Putamen (tissue), 1 donor: ENCODE measurements at regions not wholly inside any gene's neighbourhood (a gene's known extent, or its start where the extent isn't known, plus 50 kb on each side); places are given as distances from the start of the nearest gene placed in this dataset.

Source experiments
- DNase-seq: peaks from one replicate; pipeline ENCODE4 v3.0.0-alpha.2; 2016; ENCODE audit warnings: low spot score

GRCh38 chr13:23983671-23984070, 86.4 kb upstream of the C1QTNF9B start:
- no peak for DNase-seq

DNA sequence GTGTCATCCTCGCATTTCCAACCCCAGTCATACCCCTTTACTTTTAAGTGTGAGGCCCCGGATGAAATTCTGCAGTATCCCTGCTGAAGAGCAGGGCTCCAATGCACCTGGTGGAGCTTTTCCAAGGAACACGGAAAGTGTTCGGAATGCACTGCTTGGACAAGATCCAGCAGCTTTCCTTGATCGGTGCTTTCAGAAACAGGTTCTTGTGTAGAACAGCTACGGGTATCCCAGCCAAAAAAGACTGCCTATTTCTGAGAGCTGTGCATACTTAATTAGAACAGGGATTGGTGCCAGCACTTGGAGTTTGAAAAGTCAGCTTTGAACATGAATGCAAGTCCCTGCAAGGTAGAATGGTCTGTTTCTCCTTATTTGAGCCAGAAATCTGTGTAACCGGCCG, 87.2 kb upstream of the C1QTNF9B start:
- DNase-seq: no peak

GRCh38 chr13:23985060-23985459, 87.8 kb upstream of the C1QTNF9B start:
- no peak for DNase-seq

GRCh38 chr13:23985839-23986238, 88.5 kb upstream of the C1QTNF9B start:
- no peak for DNase-seq

GRCh38 chr13:23986619-23987018, 89.3 kb upstream of the C1QTNF9B start:
- no peak for DNase-seq

- DNase-seq: no peak
These were observed 90.1 kb upstream of the C1QTNF9B start for GRCh38 chr13:23987331-23987894.

GRCh38 chr13:23988546-23989122, 91.3 kb upstream of the C1QTNF9B start:
- no peak for DNase-seq

GRCh38 chr13:23990455-23990854, 93.2 kb upstream of the C1QTNF9B start:
- DNase-seq: no peak

GRCh38 chr13:23991119-23991518, 93.8 kb upstream of the C1QTNF9B start:
- DNase-seq: no peak

- peak; percentile 94 for DNase-seq
These were observed 95.7 kb upstream of the C1QTNF9B start for GRCh38 chr13:23992781-23993679.

GRCh38 chr13:23993680-23993985, 96.3 kb upstream of the C1QTNF9B start:
- DNase-seq: no peak

DNA sequence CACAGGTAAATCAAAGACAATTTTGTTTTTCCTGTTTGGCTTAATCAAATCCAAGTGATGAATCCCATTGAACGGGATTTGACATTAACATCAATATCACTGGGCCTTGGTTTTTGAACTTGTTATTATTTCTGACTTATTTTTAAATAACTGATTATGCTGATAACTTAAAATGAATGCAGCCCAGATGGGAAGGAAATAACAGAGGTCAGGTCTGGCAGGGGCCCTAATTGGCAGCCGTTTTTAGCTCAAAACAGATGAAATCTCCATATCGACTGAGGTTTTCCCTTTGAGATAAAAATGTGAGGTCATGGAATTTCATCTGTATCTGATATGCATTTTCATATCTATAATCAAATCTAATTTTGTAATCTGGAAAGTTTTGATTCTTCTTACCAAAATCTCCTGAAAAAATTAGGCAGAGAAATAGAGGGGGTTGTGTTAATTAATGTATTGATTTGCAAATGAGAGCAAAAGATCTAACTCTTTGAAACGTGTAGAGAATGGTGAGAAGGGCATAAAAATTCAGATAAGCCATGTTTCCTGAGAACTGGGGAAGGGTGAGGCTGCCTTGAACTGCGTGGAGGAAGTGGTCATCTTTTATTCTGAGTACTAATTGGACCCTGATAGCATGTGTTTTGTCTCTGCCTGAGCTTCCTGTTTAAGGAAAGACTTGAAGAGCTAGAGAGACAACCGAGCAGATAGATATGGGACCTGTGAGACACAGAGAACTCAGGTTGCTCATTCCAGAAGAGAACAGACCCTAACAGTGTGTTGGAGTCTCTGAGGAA, 98.2 kb upstream of the C1QTNF9B start:
- no peak for DNase-seq

DNA sequence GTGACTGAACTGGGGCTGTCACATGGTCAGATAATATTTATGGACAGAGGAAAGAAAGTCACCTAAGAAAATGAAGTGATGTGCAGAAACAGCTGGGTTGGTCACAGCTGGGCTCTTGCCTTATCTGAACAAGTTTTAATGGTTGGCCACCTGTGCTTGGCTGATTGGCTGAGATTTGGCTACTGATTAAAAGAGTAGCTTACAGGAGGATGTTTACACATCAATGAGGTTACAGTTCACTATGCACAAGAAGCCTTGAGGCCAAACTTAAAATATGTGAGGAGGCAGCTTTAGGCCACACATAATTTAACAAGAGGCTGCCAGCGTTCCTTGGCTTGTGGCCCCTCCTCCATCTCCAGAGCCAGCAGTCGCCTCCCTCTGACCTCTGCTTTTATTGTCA, 99.2 kb upstream of the C1QTNF9B start:
- no peak for DNase-seq

DNA sequence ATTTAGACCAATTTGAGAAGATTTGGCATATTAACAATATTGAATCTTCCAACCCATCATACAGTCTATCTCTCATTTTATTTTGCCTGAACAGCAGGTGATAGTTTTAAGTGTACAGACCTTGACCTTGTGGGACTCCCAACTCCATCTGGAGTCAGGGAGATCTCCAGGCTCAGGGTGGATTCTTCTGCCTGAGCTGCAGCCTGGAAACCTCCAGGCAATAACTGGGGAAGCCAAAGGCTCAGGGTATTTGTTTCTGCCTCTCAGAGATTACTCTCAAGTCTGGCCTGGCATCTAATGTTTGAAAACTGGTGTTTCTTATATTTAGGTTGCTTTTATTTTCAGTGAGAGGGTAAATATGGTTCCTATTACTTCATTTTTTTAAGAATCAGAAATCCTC, 102.1 kb upstream of the C1QTNF9B start:
- no peak for DNase-seq

DNA sequence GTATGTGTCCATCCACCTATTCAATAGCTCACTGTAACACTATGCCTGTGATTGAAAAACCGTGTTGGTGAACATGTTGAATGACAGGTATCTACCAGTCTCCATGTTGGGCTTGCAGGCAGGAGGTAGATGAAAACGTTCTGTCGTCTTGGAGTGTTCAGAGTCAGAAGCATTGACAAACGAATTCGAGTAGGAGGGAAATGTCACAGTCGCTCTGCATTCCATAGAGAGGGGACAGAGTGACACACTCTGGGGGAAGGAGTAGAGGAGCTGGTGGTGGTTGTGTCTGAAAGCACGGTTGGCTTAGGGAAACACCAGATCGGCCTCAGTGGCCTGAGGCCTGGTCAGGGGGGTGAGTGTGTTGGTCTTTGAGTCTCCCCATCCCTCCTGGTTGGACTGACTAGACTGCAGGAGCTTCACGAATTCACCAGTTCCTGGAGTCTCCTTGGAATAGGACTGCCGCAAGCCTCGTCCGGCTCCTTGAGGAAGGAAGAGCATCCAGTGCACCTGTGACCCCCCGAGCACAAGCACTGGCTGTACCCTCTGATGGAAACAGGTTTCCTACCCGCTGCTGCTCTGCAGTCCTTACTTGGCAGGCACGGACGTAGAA, 105.0 kb upstream of the C1QTNF9B start:
- DNase-seq: no peak

- DNase-seq: no peak
These were observed 107.0 kb upstream of the C1QTNF9B start for GRCh38 chr13:24004142-24004899.

GRCh38 chr13:24004971-24005370, 107.7 kb upstream of the C1QTNF9B start:
- no peak for DNase-seq

GRCh38 chr13:24005755-24006281, 108.5 kb upstream of the C1QTNF9B start:
- DNase-seq: no peak

GRCh38 chr13:24006520-24007248, 109.4 kb upstream of the C1QTNF9B start:
- DNase-seq: no peak

- DNase-seq: no peak
These were observed 110.8 kb upstream of the C1QTNF9B start for GRCh38 chr13:24007979-24008620.
